ENCODE measurements at regions not wholly inside any gene's neighbourhood (a gene's known extent, or its start where the extent isn't known, plus 50 kb on each side); places are given as distances from the start of the nearest gene placed in this dataset.

GRCh38 chr3:82087958-82088357 lies 326.5 kb upstream of the GBE1 start:
- DNase-seq (ENCODE audit: low spot score), result no peak

DNA sequence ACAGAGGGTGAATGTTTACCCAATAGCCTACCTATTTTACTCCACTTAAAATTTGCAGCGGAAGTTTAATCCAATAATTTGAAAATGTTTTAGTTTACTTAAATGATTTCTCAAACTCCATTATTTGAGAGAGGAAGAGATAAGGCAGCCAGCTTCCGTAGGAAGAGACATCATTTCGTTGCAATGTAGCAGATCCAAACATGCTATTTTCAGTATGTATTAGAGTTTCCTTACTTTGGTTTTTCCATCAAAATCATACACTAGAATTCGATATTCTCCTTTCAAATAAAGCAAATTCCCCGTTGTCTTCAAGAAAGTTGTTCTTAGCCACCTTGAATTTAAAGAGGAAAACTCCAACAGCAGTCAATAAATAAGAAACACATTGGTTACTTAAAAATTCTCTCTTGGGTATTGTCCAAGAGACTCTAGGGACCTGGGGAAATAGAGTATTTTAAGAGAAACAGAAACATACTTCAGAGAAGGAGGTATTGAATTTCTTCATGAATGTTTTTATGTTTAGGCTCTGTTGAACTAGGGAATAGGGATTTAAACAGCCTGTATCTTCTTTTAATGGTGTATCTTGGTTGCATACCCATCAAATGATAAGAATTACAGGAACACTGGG lies 324.5 kb upstream of the GBE1 start:
- no peak for DNase-seq (ENCODE audit: low spot score)

- DNase-seq (ENCODE audit: low spot score), result no peak
Observed at GRCh38 chr3:82085356-82085755, 323.9 kb upstream of the GBE1 start.

DNA sequence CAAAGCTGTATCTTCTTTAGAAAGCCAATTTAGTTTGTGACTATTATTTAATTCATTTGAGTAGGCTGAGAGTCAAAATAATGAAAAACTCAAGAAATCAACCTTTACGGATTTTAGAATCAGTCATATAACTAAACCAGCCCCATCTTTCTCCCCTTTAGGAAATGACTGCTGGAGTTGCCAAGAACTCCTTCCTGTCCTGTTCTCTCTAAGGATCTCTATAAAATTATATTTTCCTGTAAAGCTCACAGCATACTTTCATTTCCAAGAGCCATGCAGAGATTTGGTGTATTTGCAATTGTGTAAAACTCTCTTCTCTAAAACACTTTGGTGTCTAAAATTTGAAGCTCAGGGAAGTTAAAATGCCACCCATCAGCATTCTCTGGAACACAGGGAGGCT lies 323.4 kb upstream of the GBE1 start:
- DNase-seq (ENCODE audit: low spot score), result no peak

DNA sequence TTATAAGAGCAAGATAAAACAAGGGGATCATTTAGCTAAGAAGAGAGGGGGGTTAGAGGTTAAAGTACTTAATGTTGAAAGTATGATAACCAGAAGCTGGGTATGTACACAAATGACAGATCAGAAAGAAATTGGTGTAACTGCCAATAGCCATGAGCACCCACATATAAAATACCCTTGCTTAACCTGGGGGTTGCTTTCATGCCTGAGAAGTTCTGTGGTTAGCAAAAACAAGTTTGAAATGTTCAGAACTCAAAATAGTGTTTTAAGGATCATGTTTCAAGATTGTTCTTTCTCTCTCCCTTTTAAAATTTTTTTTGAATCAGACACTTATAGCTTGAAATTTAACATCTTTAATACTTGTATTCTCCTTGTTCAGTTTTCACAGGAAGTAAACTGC lies 321.4 kb upstream of the GBE1 start:
- no peak for DNase-seq (ENCODE audit: low spot score)

GRCh38 chr3:82081351-82081750 lies 319.9 kb upstream of the GBE1 start:
- no peak for DNase-seq (ENCODE audit: low spot score)

DNA sequence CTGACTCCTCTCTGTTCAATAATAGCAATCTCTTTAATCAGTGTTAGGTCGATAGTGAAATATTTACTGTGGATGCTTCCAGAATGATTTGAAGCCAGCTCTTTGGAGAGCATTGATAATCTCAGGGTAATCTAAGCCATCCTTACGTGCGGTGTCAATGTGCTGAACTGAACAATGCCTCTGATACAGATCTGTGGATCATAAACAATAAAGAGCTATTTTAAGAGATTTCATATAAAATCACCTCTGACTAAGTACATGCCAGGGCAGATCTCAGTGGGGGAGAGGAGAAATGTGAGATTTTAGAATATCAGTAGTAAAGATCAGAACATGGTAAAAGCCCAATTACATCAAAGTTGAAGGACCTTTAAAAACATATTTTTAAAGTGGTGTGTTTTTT lies 319.3 kb upstream of the GBE1 start:
- no peak for DNase-seq (ENCODE audit: low spot score)

GRCh38 chr3:82080261-82080660 lies 318.8 kb upstream of the GBE1 start:
- no peak for DNase-seq (ENCODE audit: low spot score)

DNA sequence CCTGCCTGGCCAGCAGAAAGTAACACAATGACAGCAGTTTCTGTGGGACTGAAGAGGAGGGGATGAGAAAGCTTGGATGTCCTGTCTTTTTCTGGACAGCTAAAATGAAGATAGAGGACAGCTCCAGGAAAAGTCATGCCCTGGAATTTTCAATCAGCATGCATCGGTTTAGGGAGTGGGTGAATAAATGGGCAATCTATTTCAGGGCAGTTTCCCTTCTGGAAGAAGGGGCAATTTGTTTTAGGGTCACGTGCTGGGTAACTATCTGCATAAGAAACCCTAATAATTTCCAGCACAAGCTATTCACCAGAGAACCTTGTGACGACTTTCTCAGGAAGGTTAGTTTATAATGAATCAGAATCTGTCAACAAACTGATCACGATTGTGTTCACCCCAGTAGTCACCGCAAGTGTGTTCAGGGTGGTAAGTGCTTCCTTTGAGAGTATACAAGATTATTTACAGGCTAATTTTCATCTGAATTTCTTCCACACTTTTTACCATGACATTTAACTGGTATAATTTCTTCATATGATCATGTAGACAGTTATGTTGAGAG lies 318.0 kb upstream of the GBE1 start:
- no peak for DNase-seq (ENCODE audit: low spot score)

DNA sequence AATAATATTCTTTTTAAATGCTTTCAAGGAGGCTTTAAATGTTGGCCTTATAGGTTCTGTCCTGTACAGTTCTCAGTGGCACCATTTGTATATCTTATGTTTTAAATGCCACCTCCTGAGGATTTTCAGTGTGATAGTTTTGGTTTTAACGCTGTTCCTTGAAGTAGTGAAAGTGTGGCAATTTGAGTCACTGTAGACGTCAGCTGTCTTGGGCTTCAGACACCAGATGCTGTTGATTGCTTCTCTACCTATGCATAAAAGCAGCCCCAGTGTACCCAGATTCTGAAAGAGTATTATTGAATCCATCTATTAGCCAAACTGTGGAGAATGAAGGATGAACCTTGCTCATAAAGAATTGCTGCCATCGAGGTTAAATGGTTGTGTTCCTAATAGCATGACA lies 316.8 kb upstream of the GBE1 start:
- DNase-seq (ENCODE audit: low spot score), result no peak

- DNase-seq (ENCODE audit: low spot score), result no peak
Observed at GRCh38 chr3:82067420-82067819, 306.0 kb upstream of the GBE1 start.

DNA sequence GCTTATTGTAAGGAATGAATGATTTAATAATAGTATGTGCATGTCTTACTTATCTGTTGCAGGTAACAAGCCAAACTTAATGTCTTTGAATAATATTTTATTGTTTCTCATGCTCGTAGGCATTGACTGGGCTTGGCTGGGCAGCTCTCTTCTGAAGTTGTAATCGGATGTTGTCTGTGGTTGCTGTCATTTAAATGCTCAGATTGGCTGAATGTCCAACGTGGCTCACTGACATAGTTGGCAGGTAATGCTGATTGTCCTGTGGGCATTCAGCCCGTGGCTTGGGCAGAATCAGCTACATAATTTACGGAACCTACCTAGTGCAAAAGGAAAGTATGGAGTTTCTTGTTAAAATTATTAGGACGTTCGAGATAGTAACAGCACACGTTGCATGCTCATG lies 297.4 kb upstream of the GBE1 start:
- DNase-seq (ENCODE audit: low spot score), result peak; percentile 38

GRCh38 chr3:82055792-82056191 lies 294.3 kb upstream of the GBE1 start:
- peak; percentile 6 for DNase-seq (ENCODE audit: low spot score)

- no peak for DNase-seq (ENCODE audit: low spot score)
Observed at GRCh38 chr3:82054849-82055248, 293.4 kb upstream of the GBE1 start.

GRCh38 chr3:82053236-82053635 lies 291.8 kb upstream of the GBE1 start:
- DNase-seq (ENCODE audit: low spot score), result no peak

GRCh38 chr3:82050382-82050781 lies 288.9 kb upstream of the GBE1 start:
- no peak for DNase-seq (ENCODE audit: low spot score)

DNA sequence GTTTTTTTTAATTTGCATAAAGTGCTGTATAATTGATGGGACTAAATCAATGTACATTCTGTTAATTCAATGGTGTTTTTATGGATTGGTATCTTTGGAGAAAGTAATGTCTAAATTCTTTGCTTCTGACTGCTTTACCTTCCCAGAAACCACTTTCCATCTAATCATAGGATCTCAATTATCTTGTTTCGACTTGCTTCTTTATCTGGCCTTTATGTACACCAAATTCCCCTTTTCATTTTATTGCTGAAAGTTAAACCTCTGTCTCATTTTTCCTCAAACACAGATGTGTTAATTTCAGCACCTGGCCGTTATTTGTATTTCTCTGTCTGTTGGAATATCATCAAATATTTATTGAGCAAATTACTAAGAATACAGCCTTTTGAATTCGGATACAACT lies 287.3 kb upstream of the GBE1 start:
- no peak for DNase-seq (ENCODE audit: low spot score)

DNA sequence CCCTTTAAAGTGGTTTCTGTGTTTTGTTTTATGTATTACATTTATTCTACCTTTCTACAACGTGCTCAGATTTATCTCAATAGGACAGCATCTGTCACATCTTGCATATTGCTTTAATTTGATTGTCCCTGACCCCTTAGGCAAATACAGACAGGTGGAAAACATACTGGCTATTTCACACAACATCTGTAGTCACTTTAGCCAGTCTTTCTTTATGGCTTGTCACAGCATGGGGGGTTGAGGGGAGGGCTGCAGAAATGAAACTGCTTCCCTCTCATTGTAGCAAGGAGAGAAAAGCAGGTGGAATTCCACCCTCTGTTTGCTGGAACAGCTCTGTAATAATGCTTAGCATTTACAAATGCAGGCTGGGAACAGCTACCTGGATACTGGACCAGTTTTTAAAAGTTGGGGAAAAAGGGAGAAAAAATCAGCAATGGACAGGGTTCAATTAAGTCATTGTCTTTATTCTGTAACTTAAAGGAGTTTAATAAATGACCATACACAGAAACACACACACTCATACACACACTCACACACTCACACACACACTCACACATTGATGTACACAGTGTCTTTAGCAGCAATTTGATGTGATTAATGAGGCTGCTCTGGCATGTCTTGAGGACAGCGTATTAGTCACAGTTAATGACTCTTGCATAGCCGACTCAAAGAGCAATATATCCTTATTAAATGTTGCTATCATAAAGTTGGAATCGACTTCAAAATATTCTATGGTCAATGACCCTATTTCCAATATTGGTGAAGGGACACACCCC lies 283.7 kb upstream of the GBE1 start:
- no peak for DNase-seq (ENCODE audit: low spot score)

- no peak for DNase-seq (ENCODE audit: low spot score)
Observed at GRCh38 chr3:82038556-82038955, 277.1 kb upstream of the GBE1 start.

GRCh38 chr3:82033186-82033585 lies 271.7 kb upstream of the GBE1 start:
- DNase-seq (ENCODE audit: low spot score), result peak; percentile 77

DNA sequence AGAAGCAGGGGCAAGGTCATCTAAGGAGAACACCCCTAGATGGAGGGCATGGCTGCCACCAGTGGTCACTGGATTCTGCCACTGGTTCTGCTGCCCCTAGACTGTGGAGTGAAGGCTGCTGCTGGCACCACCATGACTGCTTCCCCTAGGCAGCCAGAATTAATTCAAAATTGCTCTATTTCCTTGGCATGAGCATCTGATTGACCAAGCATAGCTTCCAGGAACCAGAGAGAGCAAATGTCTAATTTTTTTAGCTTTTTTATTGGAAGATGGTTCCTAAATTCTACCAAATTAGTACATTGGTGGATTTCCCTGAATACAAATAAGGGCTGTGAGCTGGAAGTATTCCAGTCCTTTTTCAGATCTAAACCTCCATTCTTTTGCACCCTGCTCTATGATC lies 270.2 kb upstream of the GBE1 start:
- DNase-seq (ENCODE audit: low spot score), result peak; percentile 50

DNA sequence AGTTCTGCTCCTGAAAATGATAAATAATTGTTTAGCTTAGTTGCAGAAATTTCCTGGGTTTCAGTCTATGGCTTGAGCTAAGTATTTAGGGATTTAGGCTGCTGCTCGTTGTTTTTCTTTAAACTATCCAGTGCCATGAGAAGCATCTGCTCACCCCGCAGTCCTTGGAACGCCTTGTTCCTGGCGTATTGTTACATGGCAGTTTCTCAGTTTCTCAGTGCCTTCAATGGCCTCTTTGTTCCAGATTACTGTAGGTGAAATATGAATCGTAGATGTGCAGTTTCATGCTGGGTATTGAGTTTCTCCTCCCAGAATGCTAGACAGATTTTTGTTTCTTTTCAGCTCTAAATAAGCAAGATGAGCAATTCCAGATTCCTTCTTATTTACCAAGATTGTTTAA lies 269.5 kb upstream of the GBE1 start:
- peak; percentile 90 for DNase-seq (ENCODE audit: low spot score)

GRCh38 chr3:82022836-82023235 lies 261.4 kb upstream of the GBE1 start:
- no peak for DNase-seq (ENCODE audit: low spot score)

GRCh38 chr3:82020282-82020681 lies 258.8 kb upstream of the GBE1 start:
- DNase-seq (ENCODE audit: low spot score), result no peak
